22Rv1 (cell line): ENCODE measurements at regions not wholly inside any gene's neighbourhood (a gene's known extent, or its start where the extent isn't known, plus 50 kb on each side); places are given as distances from the start of the nearest gene placed in this dataset.

Experiments
- H3K27ac ChIP-seq: fragments of 450-650 bp; 2 replicates; pipeline ENCODE4 v1.5.1; 2017
- ZFX ChIP-seq: fragments of 450-650 bp; IDR thresholded peaks from 2 replicates; pipeline ENCODE4 v1.6.1; 2017; ENCODE audit warnings: antibody characterized with exemption, borderline replicate concordance
- TF ChIP-seq, protein P1 (sequence below): fragments of 450-650 bp; IDR thresholded peaks from 2 replicates; pipeline ENCODE4 v1.5.1; 2017; ENCODE audit warnings: mild to moderate bottlenecking

DNA sequence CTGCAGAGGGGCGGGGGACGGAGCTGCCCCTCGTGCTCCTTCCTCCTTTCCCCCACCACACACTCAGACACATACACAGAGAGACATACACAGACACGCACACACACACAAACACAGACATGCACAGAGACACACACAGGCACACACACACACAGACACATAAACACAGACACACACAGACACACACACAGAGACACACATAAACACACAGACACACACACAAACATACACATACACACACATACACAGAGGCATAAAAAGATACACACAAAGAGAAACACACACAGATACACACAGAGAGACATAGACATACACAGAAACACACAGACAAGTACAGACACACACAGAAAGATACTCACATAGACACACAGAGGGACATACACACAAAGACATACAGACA is 136.0 kb downstream of the UQCRFS1 start:
- TF ChIP-seq ZFX, result no peak
- TF ChIP-seq, protein P1, sequence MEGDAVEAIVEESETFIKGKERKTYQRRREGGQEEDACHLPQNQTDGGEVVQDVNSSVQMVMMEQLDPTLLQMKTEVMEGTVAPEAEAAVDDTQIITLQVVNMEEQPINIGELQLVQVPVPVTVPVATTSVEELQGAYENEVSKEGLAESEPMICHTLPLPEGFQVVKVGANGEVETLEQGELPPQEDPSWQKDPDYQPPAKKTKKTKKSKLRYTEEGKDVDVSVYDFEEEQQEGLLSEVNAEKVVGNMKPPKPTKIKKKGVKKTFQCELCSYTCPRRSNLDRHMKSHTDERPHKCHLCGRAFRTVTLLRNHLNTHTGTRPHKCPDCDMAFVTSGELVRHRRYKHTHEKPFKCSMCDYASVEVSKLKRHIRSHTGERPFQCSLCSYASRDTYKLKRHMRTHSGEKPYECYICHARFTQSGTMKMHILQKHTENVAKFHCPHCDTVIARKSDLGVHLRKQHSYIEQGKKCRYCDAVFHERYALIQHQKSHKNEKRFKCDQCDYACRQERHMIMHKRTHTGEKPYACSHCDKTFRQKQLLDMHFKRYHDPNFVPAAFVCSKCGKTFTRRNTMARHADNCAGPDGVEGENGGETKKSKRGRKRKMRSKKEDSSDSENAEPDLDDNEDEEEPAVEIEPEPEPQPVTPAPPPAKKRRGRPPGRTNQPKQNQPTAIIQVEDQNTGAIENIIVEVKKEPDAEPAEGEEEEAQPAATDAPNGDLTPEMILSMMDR, result no peak
- no peak overlapping the region for H3K27ac ChIP-seq

DNA sequence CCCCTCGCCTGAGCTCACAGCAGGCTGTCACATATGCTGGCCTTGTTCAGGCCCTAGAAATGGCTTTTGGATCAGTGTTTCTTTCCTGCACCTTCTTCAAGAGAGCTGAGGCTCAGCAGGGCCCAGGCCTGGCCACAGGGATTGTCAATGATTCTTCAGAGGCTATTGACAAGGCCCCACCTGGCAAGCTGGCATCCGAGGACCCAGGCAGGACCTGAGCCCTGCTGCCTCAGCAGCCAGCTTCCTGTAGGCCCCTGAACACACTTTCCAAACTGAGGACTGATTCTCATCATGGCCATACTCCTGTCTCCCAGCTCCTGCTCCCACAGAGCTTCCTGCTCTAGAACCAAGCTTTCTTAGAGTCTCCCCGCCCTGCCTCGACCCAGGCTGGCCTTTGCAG is 136.8 kb downstream of the UQCRFS1 start:
- TF ChIP-seq ZFX, result no peak
- TF ChIP-seq, protein P1, result no peak
- no peak overlapping the region for H3K27ac ChIP-seq

DNA sequence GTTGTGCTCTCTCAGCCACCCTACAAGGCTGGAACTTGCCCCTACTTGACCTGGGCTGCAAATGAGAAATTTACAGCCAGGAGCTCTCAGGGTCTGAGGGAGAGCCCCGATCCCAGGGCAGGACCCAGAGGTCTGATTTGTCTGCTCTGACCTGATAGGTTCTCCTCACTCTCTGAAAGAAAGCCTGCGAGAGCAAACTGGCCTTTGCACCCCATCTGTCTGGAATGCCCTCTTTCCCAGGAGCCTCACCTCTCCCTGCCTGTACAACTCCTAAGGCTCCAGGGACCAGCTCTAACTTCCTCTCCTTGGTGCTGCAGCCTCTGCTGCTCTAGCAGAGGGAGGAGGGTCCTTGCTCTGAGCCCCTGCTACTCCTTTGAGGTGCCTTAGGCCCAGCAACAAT is 137.8 kb downstream of the UQCRFS1 start:
- no peak overlapping the region for H3K27ac ChIP-seq
- TF ChIP-seq ZFX, result no peak
- TF ChIP-seq, protein P1, result no peak

DNA sequence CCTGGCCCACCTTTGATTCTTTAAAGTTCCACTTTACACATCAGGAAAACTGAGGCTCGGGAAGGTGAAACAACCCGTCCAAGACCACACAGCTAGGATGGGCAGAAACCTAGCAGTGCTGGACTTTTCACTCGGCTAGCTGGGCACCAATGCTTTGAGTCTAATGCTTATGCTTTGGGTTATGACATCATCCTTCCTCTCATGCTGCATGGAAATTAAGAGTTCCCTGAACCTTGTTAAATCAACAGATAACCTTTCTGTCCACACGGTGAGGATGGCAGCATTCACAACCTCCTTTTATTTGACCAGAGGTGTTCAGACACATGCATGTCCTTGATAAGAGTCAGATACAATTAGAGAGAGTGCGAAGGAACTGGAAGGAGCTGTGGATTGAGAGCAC is 138.4 kb downstream of the UQCRFS1 start:
- H3K27ac ChIP-seq, result no peak overlapping the region
- TF ChIP-seq, protein P1, result no peak
- no peak for TF ChIP-seq ZFX

DNA sequence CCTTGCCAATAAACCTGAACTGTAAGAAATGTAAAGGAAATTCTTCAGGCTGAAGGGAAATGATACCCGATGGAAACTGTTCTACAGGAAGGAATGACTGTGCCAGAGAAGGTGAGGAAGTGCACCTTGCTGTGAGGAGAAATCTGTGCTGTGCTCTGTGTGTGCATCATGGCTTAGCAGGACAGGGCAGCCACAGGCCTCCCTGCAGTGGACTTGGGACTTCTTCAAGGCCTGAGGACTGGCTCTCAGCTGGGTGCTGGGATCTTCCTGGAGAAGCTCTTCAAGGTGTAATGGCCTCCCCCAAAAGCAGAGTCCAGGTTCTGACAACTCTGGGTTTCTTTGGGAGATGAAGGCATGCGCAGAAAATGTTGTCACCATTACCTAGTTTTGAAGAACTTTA is 145.1 kb downstream of the UQCRFS1 start:
- no peak overlapping the region for H3K27ac ChIP-seq
- TF ChIP-seq, protein P1, result no peak
- TF ChIP-seq ZFX, result no peak

DNA sequence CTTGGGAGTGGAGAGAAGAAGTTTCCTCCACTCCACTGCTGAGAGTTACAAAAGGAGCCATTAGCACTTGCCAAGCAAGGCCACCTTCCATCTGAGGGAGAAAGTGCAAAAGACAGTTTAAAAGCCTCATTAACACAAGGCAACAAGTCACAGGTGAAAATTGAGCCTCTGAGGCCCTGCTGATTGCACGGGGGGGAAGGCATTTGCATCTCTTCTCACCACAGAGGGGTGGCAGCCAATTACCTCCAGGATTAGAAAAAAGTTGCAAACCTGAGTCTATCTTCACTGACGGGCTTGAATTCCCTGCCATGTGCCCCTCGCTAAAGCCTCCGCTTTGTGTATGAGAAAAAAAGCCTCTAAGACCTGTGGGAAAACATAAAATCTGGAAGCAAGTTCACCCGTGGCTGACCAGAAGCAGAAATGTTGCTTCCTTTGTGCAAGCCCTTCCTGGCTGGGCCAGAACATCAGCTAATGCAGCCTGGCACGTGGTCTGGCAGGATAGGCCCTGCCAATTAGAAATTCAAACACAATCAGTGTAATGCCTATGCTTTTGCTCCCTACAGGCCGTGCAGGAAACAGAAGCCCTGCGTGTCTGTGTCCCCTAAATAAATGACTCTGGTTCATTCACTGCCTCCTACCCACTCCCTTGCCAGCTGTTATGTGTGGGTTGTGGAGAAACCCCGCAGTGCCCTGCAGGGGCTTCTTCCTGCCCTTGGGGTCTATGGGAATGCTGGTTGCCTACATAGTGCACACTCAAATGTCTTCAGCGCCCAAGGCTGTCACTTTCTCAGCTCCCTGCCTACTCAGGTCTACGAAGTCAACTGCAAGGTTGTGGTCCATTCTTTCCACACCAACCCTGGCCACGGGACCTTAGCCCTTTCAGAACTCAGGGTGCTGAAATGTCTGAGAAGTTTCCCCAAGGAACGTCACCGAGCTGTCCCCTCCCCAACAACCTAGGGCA is 150.2 kb downstream of the UQCRFS1 start:
- no peak overlapping the region for H3K27ac ChIP-seq
- TF ChIP-seq ZFX, result no peak
- TF ChIP-seq, protein P1, result no peak

DNA sequence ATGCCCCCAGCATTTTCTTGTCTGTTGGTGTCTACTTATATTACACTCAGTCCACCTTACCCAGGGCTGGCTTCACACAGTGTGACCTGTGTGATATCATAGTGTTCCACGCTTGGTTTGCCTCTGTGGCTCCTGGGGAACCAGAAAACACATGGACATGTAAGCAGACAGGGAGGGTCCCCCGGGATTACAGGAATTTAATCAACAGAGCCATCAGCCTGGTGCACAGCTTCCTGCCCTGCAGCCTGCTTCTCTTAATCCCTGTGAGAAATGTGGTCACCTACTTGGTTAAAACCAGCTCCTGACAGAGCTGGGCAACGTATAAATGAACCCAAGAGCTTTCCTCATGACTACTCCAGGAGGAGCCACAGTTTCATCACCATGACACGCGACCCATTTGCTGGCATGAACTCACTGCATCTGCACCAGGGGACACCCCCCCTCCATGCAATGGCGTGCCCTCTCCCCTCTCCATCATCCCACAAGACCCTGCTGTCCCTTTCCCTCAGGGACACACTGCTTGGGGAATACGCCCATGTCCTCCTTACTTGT is 152.1 kb downstream of the UQCRFS1 start:
- TF ChIP-seq ZFX, result no peak
- TF ChIP-seq, protein P1, result no peak

More for the DNA sequence above, 152.1 kb downstream of the UQCRFS1 start:
- no peak overlapping the region for H3K27ac ChIP-seq
